ENCODE measurements at regions not wholly inside any gene's neighbourhood (a gene's known extent, or its start where the extent isn't known, plus 50 kb on each side); places are given as distances from the start of the nearest gene placed in this dataset.
A peak's percentile ranks its signal among the peaks of the same experiment; 100 is the strongest.

DNA sequence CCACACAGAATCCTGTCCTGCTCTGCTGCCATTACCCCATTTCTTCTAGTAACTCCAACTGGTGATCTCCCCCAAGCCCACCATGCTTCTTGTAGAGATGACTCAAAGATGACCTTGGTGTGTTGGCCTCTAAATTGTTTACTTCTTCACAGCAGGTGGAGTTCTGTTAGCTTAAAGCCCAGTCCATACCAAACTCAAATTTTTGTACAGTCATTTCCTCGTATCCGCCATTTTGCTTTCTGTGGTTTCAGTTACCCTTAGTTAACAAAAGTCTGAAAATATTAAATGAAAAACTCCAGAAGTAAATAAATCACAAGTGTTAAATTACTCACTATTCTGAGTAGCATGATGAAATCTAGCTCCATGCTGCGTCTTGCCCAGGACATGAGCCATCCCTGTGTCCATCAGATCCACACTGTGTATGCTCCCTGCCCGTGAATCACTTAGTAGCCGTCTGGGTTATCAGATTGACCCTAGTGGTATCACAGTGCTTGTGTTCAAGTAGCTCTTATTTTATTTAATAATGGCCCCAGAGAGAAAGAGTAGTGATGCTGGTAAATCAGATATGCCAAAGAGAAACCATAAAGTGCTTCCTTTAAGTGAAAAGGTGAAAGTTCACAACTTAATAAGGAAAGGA lies 133.3 kb upstream of the NOL4 start:
- ATAC-seq, result no peak
- Histone ChIP-seq H3K79me2 (replicated peaks; ENCODE audit: insufficient read depth) (no peaks in the 10 kb centered on the region), H2AFZ (peak overlapping the region; percentile 53; the same call in 1 of the 2 replicates), H3K27ac (ENCODE audit: low read depth) (no peak overlapping the region), H3K27me3 (ENCODE audit: insufficient read depth) (no peaks in the 10 kb centered on the region), H3K4me2 (no peak overlapping the region), H3F3A (replicated peaks; ENCODE audit: low read depth) (no peaks in the 10 kb centered on the region), H3K36me3 (ENCODE audit: insufficient read depth) (no peaks in the 10 kb centered on the region), H3K9me2 (ENCODE audit: insufficient read depth) (peaks cover 17% of the 10 kb centered on the region; the same call in 1 of the 2 replicates), H3K4me3 (no peak overlapping the region), H4K20me1 (replicated peaks; ENCODE audit: insufficient read depth) (no peaks in the 10 kb centered on the region), H3K4me1 (ENCODE audit: insufficient read depth) (no peaks in the 10 kb centered on the region)
- H3K9me3 Mint-ChIP-seq, result no peaks in the 10 kb centered on the region
- TF ChIP-seq, protein P1, sequence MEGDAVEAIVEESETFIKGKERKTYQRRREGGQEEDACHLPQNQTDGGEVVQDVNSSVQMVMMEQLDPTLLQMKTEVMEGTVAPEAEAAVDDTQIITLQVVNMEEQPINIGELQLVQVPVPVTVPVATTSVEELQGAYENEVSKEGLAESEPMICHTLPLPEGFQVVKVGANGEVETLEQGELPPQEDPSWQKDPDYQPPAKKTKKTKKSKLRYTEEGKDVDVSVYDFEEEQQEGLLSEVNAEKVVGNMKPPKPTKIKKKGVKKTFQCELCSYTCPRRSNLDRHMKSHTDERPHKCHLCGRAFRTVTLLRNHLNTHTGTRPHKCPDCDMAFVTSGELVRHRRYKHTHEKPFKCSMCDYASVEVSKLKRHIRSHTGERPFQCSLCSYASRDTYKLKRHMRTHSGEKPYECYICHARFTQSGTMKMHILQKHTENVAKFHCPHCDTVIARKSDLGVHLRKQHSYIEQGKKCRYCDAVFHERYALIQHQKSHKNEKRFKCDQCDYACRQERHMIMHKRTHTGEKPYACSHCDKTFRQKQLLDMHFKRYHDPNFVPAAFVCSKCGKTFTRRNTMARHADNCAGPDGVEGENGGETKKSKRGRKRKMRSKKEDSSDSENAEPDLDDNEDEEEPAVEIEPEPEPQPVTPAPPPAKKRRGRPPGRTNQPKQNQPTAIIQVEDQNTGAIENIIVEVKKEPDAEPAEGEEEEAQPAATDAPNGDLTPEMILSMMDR (conservative IDR thresholded peaks at IDR 0.05; ENCODE audit: low read depth in 2 of 2), result no peak
- TF ChIP-seq JUNB (IDR thresholded peaks at IDR 0.05; ENCODE audit: unreplicated experiment), result no peak
- no peak for TF ChIP-seq NANOG (IDR thresholded peaks at IDR 0.05; ENCODE audit: borderline replicate concordance)
- TF ChIP-seq EZH2phosphoT487 (IDR thresholded peaks at IDR 0.05; ENCODE audit: unreplicated experiment), result no peak
- TF ChIP-seq, protein P2, sequence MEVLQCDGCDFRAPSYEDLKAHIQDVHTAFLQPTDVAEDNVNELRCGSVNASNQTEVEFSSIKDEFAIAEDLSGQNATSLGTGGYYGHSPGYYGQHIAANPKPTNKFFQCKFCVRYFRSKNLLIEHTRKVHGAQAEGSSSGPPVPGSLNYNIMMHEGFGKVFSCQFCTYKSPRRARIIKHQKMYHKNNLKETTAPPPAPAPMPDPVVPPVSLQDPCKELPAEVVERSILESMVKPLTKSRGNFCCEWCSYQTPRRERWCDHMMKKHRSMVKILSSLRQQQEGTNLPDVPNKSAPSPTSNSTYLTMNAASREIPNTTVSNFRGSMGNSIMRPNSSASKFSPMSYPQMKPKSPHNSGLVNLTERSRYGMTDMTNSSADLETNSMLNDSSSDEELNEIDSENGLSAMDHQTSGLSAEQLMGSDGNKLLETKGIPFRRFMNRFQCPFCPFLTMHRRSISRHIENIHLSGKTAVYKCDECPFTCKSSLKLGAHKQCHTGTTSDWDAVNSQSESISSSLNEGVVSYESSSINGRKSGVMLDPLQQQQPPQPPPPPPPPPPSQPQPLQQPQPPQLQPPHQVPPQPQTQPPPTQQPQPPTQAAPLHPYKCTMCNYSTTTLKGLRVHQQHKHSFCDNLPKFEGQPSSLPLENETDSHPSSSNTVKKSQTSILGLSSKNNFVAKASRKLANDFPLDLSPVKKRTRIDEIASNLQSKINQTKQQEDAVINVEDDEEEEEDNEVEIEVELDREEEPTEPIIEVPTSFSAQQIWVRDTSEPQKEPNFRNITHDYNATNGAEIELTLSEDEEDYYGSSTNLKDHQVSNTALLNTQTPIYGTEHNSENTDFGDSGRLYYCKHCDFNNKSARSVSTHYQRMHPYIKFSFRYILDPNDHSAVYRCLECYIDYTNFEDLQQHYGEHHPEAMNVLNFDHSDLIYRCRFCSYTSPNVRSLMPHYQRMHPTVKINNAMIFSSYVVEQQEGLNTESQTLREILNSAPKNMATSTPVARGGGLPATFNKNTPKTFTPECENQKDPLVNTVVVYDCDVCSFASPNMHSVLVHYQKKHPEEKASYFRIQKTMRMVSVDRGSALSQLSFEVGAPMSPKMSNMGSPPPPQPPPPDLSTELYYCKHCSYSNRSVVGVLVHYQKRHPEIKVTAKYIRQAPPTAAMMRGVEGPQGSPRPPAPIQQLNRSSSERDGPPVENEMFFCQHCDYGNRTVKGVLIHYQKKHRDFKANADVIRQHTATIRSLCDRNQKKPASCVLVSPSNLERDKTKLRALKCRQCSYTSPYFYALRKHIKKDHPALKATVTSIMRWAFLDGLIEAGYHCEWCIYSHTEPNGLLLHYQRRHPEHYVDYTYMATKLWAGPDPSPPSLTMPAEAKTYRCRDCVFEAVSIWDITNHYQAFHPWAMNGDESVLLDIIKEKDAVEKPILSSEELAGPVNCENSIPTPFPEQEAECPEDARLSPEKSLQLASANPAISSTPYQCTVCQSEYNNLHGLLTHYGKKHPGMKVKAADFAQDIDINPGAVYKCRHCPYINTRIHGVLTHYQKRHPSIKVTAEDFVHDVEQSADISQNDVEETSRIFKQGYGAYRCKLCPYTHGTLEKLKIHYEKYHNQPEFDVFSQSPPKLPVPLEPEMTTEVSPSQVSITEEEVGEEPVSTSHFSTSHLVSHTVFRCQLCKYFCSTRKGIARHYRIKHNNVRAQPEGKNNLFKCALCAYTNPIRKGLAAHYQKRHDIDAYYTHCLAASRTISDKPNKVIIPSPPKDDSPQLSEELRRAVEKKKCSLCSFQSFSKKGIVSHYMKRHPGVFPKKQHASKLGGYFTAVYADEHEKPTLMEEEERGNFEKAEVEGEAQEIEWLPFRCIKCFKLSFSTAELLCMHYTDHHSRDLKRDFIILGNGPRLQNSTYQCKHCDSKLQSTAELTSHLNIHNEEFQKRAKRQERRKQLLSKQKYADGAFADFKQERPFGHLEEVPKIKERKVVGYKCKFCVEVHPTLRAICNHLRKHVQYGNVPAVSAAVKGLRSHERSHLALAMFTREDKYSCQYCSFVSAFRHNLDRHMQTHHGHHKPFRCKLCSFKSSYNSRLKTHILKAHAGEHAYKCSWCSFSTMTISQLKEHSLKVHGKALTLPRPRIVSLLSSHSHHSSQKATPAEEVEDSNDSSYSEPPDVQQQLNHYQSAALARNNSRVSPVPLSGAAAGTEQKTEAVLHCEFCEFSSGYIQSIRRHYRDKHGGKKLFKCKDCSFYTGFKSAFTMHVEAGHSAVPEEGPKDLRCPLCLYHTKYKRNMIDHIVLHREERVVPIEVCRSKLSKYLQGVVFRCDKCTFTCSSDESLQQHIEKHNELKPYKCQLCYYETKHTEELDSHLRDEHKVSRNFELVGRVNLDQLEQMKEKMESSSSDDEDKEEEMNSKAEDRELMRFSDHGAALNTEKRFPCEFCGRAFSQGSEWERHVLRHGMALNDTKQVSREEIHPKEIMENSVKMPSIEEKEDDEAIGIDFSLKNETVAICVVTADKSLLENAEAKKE (CRISPR knock-in tag; IDR thresholded peaks at IDR 0.05), result no peak
- H3K27ac Mint-ChIP-seq, result no peak overlapping the region
- DNase-seq (ENCODE audit: low spot score), result no peak
- no peak overlapping the region for H3K4me3 Mint-ChIP-seq
- H3K4me1 Mint-ChIP-seq, result no peaks in the 10 kb centered on the region
- H3K36me3 Mint-ChIP-seq (ENCODE audit: low read depth), result no peaks in the 10 kb centered on the region
- no peaks in the 10 kb centered on the region for H3K27me3 Mint-ChIP-seq (ENCODE audit: insufficient read depth, low read depth, poor library complexity)

All from GM23338 (cell line).